Bronchial epithelial cell (primary cell): ENCODE measurements at regions not wholly inside any gene's neighbourhood (a gene's known extent, or its start where the extent isn't known, plus 50 kb on each side); places are given as distances from the start of the nearest gene placed in this dataset.

Experiments used
- DNase-seq: peaks from one replicate; pipeline ENCODE4 v3.0.0-alpha.2; 2010; ENCODE audit warnings: low read depth
- FAIRE-seq: peaks from 2 replicates; lab custom pipeline; 2011; peaks lifted over from hg19 to GRCh38; lab: Jason Lieb, UNC
- H3K27me3 ChIP-seq: 2 replicates; pipeline ENCODE4 v1.5.1; 2011; ENCODE audit warnings: low read length; ENCODE audit not compliant: control insufficient read depth, insufficient read depth
- H3K36me3 ChIP-seq: 2 replicates; pipeline ENCODE4 v1.5.1; 2011; ENCODE audit warnings: low read length; ENCODE audit not compliant: control insufficient read depth, insufficient read depth
- H3K4me3 ChIP-seq: 2 replicates; pipeline ENCODE4 v1.5.1; 2011; ENCODE audit warnings: mild to moderate bottlenecking, low read depth, low read length, control low read depth
- CTCF ChIP-seq: IDR thresholded peaks from 2 replicates; pipeline ENCODE4 v1.5.1; 2011; ENCODE audit warnings: mild to moderate bottlenecking, moderate library complexity, low read length, control low read depth, inconsistent platforms; ENCODE audit not compliant: insufficient read depth, severe bottlenecking

- FAIRE-seq (no peak), DNase-seq (no peak)
- no peak for TF ChIP-seq CTCF
- no peak overlapping the region for H3K4me3 ChIP-seq
- H3K36me3 ChIP-seq = no peaks in the 10 kb centered on the region
- H3K27me3 ChIP-seq = no peaks in the 10 kb centered on the region
These were observed 127.4 kb downstream of the IRF8 start for GRCh38 chr16:86026171-86026910.

GRCh38 chr16:86026916-86027315 lies 128.0 kb downstream of the IRF8 start:
- Histone ChIP-seq H3K4me3 (no peak overlapping the region), H3K36me3 (no peaks in the 10 kb centered on the region), H3K27me3 (no peaks in the 10 kb centered on the region)
- no peak for DNase-seq
- TF ChIP-seq CTCF = no peak
- no peak for FAIRE-seq

GRCh38 chr16:86027373-86028126 lies 128.6 kb downstream of the IRF8 start:
- no peak for DNase-seq
- no peak overlapping the region for H3K4me3 ChIP-seq
- H3K27me3 ChIP-seq = no peaks in the 10 kb centered on the region
- H3K36me3 ChIP-seq = no peaks in the 10 kb centered on the region
- FAIRE-seq = no peak
- TF ChIP-seq CTCF = no peak

GRCh38 chr16:86029131-86029741 lies 130.3 kb downstream of the IRF8 start:
- H3K27me3 ChIP-seq = no peaks in the 10 kb centered on the region
- no peak overlapping the region for H3K4me3 ChIP-seq
- DNase-seq (no peak), FAIRE-seq (no peak)
- no peak for TF ChIP-seq CTCF
- no peaks in the 10 kb centered on the region for H3K36me3 ChIP-seq

- H3K36me3 ChIP-seq = no peaks in the 10 kb centered on the region
- no peak for TF ChIP-seq CTCF
- H3K4me3 ChIP-seq = no peak overlapping the region
- DNase-seq (no peak), FAIRE-seq (no peak)
- H3K27me3 ChIP-seq = no peaks in the 10 kb centered on the region
These were observed 131.2 kb downstream of the IRF8 start for GRCh38 chr16:86030116-86030515.
